Skeletal muscle cell (primary cell): ENCODE measurements at regions not wholly inside any gene's neighbourhood (a gene's known extent, or its start where the extent isn't known, plus 50 kb on each side); places are given as distances from the start of the nearest gene placed in this dataset.
"Not testable (repeated sequence)": the region's sequence is repeated elsewhere in the genome, so short reads cannot be mapped to it uniquely, and the experiment has no call there.

ENCODE experiments used
- DNase-seq: peaks from one replicate; pipeline ENCODE4 v3.0.0-alpha.2; 2010; ENCODE audit warnings: low read depth
- H3K4me3 ChIP-seq: 2 replicates; pipeline ENCODE4 v1.5.1; 2011; ENCODE audit warnings: low read depth, mild to moderate bottlenecking, control low read depth, low read length, moderate library complexity

DNA sequence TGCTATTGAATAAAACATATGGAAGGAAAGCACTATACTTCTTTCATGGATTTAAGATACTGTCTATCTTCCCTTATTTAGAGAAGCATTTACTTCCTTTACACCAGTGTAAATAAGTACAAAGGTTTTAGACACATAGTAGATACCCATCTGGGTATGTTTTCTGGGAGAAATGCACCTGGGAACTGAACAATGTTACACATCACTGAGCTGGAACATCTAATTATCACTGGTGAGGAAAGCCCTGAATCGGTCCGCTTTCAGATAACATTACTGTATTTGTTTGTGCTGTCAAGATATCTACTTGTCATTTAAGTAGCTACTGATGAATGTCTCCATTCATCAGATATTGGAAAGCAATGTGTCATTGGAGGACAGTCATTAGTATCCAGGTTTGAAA is 964.7 kb upstream of the PTPRD start:
- no peak for DNase-seq
- H3K4me3 ChIP-seq = no peak overlapping the region

DNA sequence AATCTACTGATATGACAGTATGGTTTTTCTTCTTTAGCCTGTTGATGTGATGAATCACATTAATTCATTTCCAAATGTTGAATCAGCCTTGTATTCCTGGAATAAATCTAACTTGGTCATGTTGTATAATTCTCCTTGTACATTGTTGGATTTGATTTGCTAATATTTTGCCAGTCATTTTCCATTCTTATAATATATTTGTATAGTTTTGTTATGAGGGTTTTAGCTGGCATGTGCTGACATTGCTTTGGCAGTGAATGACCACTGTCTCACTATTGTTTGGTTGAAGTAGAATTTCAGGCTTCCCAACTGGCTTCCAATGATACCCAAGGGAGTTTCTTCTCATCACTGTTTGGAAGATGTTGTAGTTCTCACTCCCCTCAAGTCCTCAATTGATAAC is 983.0 kb upstream of the PTPRD start:
- H3K4me3 ChIP-seq = no peak overlapping the region
- no peak for DNase-seq

DNA sequence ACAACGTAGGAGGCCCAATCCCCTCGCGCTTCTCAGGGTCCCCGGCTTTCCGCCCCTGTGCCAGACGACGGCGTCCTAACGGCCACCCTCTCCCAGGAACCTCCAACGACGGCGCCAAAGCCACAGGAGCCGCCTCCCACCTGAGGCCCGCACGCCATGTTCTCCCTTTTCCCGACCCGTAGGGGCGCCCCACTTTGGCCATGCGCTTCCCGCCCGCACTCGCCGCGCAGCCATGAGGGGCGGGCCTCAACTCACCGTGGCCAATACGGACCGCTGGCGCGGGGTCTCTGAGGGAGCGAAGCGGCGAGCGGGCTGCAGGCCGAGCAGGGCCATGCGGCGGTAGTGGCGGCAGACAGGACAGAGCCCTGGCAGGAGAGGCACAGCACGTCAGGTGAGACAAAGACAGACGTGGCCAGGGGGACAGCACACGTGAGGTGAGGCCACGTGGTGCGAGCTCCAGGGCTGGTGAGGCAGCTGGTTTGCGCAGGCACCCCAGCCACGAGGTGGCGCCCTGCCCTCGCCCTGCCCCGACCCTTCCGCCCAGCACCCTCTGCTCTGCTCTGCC is 1005.5 kb upstream of the PTPRD start:
- no peak for DNase-seq
- no peak overlapping the region for H3K4me3 ChIP-seq

DNA sequence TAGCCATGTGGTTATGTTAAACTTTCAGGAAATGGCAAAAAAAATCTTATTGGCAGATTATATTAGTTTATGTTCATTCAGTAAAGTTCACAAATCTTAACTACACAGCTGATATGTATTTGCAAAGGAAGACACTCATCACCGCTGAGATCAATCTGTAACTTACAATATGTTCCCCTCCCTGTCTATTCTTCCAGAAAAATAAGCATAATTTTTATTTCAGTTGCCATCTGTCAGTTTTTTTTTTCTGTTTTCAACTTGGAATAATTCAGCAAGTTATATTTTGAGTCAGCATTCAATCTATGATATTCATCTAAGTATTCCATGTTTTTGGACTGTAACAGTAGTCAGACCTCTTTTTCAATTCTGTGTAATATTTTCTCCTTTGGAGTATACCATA is 1019.9 kb upstream of the PTPRD start:
- DNase-seq = no peak
- H3K4me3 ChIP-seq = no peak overlapping the region

DNA sequence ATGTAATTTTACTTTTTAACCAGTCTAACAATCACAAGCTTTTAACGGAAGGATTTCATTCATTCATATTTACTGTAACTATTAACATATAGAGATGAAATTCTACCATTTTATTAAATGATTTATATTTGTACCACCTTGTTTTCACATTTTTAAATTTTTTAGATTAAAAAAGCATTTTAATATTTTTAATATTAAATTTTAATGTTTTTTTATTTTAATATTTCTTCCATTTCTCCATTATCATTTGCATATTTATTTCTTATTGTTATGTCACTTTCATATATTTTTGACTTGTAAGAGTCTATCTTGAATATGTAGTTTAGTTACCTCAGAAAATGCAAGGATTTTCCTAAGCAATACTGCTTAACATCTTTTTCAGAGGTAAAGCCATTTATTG is 1034.0 kb upstream of the PTPRD start:
- no peak for DNase-seq
- H3K4me3 ChIP-seq = no peak overlapping the region

DNA sequence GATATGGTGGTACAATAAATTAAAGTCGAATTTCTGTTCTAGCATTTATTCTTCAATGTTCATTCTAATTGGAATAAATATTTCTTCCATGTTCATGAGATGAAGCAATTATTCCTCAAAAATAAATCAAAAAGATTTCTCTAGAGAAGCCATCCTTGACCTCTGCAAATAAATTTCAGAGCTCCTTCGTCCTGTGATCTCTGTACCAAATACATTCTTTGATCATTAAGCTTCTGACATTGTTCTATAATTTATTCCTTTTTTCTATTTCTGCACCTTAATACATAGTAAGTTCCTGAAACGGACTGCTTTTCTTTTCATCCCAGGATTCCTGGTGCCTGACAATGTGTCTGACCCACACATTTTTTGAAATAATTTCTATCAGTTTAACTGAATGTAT is 1039.3 kb upstream of the TYRP1 start:
- no peak for DNase-seq
- no peak overlapping the region for H3K4me3 ChIP-seq

DNA sequence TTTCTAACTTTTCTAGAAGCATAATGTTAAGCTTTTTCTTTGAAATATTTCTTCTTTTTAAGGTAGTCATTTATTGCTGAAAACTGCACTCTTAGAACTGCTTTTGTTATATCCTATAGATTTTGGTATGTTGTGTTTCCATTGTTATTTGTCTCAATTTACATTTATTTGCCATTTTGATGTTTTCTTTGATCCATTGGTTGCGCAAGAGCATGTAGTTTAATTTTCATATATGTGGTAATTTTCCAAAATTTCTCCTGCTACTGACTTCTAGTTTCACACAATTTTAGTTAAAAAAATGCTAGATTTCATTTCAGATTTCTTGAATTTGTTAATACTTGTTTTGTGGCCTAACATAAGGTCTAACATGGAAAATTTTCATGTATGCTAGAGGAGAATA is 1029.3 kb upstream of the TYRP1 start:
- no peak overlapping the region for H3K4me3 ChIP-seq
- DNase-seq = no peak

DNA sequence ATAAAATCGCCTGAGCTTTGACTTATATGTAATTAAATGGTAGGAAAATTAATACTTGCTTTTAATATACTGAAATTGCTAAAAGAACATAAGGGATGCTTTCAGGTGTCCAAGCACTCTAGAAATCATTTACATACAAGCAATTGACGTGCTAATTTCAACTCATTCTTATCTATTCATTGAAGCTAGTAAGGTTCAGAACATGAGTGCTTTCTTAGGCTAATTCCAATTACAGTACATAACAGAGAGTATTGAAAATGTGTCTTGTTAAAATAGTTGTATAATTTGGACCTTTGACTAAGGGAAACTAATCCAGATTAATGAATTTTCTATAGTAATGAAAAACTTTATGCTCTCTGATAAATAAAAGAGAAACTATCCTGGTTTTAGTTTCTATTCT is 1016.4 kb upstream of the TYRP1 start:
- H3K4me3 ChIP-seq = no peak overlapping the region

DNA sequence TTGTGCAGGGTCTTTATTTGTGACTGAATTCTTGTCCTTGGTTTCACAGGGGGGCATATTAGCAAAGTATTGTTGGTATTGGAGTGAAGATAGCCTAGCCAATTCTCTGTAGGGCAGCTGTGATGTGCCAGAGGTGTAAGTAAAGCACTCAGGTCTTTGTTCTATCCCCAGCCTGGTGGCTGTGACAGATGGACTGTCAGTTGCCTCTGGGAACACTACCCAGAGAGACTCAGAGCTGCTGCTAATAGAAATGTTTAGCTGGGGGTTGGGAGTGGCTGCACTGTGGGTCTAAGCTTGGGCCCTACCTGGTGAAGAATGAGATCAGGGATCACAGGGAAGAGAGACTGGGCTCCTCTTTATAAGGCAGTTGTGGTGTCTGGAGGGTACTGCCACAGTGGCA is 1006.5 kb upstream of the TYRP1 start:
- no peak for DNase-seq

More for the DNA sequence above, 1016.4 kb upstream of the TYRP1 start:
- DNase-seq = no peak

DNA sequence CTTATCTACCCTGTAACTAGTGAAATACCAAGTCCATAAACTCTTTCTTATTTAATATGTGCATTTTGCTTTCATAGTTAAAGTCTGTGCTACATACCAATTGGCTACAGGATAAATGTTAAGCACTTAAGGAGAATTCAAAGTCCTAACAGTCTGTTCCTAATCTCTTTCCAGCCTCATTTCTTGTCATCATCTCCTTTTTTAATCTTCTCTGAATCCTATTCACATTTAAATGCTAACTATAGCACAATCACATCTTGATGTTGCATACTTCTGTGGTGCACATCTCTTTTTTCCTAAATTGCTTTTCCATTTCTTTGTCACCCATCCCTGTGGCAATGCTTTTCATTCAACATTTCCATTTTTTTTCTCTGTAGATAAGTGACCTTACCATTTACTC is 996.1 kb upstream of the TYRP1 start:
- no peak overlapping the region for H3K4me3 ChIP-seq
- no peak for DNase-seq

More for the DNA sequence above, 1006.5 kb upstream of the TYRP1 start:
- H3K4me3 ChIP-seq = no peak overlapping the region

DNA sequence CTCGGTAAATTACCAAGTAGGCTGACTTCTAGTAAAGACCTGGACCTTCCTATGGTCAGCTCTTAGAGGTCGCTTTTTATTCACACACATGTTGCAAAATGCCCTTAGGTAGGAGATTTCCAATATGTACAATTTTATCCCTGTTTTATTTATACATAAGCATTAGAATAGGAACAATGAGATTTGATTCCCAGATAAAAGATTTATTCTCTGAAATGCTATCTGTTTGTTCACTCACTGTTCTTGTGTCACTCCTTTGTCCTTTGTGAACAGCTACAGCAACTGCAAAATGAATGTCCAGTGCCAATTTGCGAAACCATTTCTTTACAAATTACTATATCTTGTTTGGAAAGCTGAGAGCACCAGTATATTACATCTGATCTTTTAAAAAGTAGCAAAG is 991.5 kb upstream of the TYRP1 start:
- DNase-seq = no peak
- no peak overlapping the region for H3K4me3 ChIP-seq

DNA sequence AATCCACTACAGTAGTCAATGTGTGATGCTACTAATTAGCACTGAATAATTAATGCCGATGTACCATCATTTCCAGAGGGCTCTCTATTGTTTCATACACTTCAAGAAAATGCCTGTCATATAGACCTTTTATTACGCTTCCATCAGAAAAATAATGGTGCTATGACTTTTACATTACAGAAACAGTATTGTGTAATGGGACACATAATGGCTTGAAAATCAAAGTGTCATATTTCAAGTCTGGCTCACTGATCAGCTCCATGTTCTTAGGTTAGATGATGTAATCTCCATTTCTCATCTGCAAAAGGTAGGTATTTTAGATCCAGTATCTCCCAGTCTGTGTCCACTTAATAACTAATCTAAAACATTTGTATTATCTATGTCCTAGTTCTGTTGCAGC is 990.6 kb upstream of the TYRP1 start:
- peak; percentile 21 for DNase-seq

DNA sequence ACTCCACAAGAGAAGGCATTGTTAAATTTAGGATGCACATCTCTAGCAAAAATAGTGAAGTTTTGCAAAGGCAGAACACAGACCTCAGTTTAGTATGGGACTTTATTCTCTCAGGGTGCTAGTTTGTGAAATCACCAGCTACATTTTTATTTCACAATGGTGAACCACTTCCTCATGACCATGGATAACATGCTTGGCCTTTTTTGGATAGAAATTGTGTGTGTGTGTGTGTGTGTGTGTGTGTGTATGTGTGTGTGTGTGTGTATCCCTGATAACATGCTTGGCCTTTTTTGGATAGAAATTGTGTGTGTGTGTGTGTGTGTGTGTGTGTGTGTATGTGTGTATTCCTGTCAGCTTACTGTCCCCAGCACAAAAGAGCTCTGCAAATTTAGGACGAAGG is 989.0 kb upstream of the TYRP1 start:
- DNase-seq, H3K4me3 ChIP-seq: not testable (repeated sequence)

More for the DNA sequence above, 990.6 kb upstream of the TYRP1 start:
- no peak overlapping the region for H3K4me3 ChIP-seq

DNA sequence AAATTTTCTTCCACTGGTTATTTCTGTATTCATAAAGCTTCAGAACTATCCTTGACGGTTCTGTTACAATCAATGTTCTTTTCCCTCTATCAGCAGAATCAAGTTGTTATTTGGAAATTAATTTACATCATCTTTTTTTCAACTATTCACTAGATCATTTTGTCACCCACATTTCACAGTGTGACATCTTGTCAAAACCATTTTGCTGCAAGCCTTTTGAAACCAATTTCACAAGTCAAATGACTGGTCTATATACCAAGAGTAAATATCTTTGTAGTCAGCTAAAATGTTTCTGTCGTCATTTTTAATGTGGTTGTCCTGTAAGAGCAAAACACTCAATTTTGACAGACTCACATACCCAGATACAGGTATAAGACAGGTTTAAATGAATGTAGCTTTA is 984.3 kb upstream of the TYRP1 start:
- H3K4me3 ChIP-seq = no peak overlapping the region
- DNase-seq = no peak

DNA sequence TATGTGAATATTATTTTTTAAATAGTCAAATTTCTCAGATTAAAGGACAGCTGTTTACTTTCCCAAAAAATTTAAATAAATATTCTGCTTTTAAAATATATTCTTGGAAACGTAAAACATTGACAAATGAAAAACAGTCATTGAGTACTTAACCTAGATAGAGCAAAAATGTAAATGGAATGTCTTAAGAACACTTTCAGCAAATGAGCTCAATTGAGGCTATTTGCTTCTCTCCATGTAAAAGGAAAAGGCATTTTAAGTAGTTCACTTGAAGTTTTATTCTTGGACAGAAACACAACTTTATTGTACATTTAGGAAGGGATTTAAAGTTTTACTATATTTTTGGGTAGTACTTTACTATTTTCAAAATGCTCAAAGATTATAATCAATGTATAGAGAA is 983.6 kb upstream of the TYRP1 start:
- H3K4me3 ChIP-seq = no peak overlapping the region
- DNase-seq = no peak

DNA sequence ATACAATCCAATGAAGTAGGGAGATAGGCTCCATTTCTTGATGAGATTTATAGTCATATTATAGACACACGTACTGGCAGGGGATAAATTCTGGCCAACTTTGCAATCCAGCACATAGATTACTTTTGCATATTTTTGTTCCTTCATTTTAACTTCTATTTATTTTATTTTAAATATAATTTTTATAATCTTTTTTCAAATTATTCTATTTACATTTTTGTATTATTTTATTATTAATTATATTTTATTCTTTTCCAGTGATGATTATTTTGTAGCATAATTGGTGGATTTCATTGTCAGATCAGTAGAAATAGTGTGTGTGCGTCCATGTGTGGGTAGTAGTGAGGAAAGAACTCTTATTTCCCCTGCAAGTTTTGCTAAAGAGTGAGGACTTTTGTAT is 980.1 kb upstream of the TYRP1 start:
- H3K4me3 ChIP-seq = no peak overlapping the region
- no peak for DNase-seq

DNA sequence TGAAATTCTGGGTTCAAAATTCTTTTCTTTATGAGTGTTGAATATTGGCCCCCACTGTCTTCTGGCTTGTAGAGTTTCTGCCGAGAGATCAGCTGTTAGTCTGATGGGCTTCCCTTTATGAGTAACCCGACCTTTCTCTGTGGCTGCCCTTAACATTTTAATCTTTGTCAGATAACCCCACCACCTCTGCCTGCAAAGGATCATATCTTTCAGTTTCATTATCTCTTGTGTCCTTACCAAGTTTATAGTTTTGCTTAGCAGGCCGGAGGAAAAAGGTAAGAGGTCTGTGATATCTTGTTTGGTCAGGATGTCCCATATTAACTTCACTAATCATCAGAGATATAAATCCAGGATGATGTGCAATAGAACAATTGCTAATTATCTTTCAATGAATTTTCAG is 970.2 kb upstream of the TYRP1 start:
- no peak overlapping the region for H3K4me3 ChIP-seq
- DNase-seq = no peak

DNA sequence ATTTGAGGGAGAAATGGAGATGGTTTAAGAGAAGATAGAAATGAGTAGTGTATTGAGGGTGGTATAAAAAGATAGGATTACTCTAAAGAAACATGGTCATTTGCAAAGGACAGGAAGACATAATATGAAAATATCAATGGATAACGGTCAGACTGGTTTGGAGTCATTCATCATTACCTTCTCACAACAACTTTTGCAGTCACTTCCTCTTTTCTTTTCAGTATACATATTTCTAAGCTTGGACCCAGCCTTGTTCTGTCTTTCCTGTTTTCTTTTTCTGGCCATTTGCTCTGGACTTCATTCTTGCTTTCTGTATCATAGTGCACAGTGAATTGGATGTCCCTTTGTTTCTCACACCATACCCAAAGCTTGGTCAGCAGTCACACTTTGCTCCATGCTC is 966.5 kb upstream of the TYRP1 start:
- no peak for DNase-seq
- H3K4me3 ChIP-seq = no peak overlapping the region

DNA sequence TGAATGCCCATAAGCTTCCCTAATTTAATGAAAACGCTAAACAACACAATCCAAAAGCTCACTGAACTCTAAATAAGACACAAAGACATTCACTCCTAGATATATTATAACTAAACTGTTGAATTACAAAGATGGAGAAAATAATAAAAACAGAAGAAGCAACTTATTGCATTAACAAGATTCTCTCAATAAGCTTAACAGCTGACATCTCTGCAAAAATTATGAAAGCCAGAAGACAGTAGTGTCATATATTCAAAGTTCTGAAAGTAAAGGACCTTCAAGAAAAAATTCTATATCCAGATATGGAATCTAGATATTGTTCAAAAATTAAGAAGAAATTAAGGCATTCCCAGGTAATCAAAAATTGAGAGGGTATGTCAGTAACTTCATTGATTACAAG is 957.8 kb upstream of the TYRP1 start:
- peak; percentile 1 for DNase-seq
- no peak overlapping the region for H3K4me3 ChIP-seq

DNA sequence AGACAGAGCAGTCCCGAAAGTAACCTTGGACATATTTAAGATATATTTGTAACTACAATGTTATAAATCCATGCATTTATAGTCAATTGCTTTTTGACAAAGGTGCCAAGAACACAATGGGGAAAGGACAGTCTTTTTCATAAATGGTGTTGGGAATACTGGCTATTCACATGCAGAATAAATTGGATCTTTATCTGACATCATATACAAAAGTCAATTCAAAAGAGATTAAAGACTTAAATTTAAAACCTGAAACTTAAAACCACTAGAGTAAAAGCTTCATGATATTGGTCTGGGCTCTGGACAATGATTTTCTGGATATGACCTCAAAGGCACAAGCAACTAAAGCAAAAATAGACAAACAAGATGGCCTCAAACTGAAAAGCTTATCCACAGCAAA is 950.7 kb upstream of the TYRP1 start:
- no peak for DNase-seq
- no peak overlapping the region for H3K4me3 ChIP-seq

DNA sequence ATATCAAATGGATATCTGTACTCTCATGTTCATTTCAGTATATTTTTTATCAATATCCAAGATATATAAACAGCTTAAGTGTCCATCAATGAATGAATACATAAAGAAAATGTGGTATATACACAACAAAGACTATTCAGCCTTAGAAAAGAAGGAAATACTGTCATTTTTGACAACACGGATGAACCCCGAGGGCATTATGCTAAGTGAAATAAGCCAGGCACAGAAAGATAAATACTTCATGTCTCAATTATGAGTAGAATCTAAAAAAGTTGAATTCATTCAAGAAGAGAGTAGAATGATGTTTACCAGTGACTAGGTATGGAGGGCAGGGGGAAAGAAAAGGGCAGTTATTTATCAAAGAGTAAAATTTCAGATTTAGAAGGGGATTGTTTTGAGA is 949.8 kb upstream of the TYRP1 start:
- DNase-seq = no peak

DNA sequence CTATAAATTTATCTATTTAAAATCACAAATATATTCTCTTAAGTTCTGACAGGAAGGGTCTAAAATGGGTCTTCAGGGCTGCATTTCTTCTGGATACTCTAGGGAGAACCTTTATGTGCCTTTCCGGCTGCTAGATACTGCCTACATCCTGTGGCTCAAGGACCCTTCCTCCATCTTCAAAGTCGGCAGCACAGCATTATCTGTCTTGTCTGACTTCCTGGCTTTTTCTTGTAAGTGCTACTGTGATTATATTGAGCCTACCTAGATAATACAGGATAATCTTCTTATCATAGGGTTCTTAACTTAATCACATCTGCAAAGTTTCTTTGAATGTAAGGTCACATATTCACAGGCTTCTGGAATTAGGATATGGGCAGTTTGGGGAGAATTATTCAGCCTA is 943.8 kb upstream of the TYRP1 start:
- no peak overlapping the region for H3K4me3 ChIP-seq
- DNase-seq = no peak

More for the DNA sequence above, 949.8 kb upstream of the TYRP1 start:
- H3K4me3 ChIP-seq = no peak overlapping the region
